Testis (tissue), 2 donors: ENCODE measurements at regions not wholly inside any gene's neighbourhood (a gene's known extent, or its start where the extent isn't known, plus 50 kb on each side); places are given as distances from the start of the nearest gene placed in this dataset.

Source experiments
- DNase-seq: peaks from one replicate; pipeline ENCODE4 v3.0.0-alpha.2; 2019
- H3K27ac ChIP-seq, 2 donors: fragments of 200-600 bp; sonication (generic); one replicate each; pipeline ENCODE4 v1.5.1; 2019
- H3K27me3 ChIP-seq: fragments of 200-600 bp; sonication (generic); one replicate; pipeline ENCODE4 v1.5.1; 2019
- H3K36me3 ChIP-seq: fragments of 200-600 bp; sonication (generic); one replicate; pipeline ENCODE4 v1.5.1; 2017; ENCODE audit warnings: low read depth; ENCODE audit errors: missing control alignments
- H3K4me1 ChIP-seq: fragments of 200-600 bp; sonication (generic); one replicate; pipeline ENCODE4 v1.5.1; 2019
- H3K4me3 ChIP-seq, 2 donors: fragments of 200-600 bp; sonication (generic); one replicate each; pipeline ENCODE4 v1.5.1; 2017 to 2019
- H3K9me3 ChIP-seq: fragments of 200-600 bp; sonication (generic); one replicate; pipeline ENCODE4 v1.5.1; 2017
- POLR2A ChIP-seq: fragments of 450-650 bp; IDR thresholded peaks from one replicate; pipeline ENCODE4 v1.6.1; 2017; ENCODE audit warnings: antibody characterized with exemption, mild to moderate bottlenecking, moderate library complexity
- WGBS, 2 donors: methylation state at CpG; one replicate each; pipeline ENCODE4 v1.1.5; 2018; 5-methylcytosine and 5-hydroxymethylcytosine counted together
- intact Hi-C: fragments of 100-400 bp; cut with DNase I; formaldehyde crosslinking; loops from one replicate; pipeline ENCODE4 v1.15.1; 2023; ENCODE audit warnings: low total_unique reads
- TF ChIP-seq, protein P1 (sequence below), 3 experiments: fragments of 450-650 bp in 2 of 3; fragments of 200-600 bp in 1 of 3; sonication (generic) in 1 of 3; IDR thresholded peaks; one replicate each; pipeline ENCODE4 v1.5.1; 2016 to 2019; ENCODE audit warnings: antibody characterized with exemption in 3 of 3, mild to moderate bottlenecking in 2 of 3, moderate library complexity in 1 of 3

- intact Hi-C loops, result no loop called here
Measured at GRCh38 chr1:182263706-182264105, 127.9 kb downstream of the GLUL start.

DNA sequence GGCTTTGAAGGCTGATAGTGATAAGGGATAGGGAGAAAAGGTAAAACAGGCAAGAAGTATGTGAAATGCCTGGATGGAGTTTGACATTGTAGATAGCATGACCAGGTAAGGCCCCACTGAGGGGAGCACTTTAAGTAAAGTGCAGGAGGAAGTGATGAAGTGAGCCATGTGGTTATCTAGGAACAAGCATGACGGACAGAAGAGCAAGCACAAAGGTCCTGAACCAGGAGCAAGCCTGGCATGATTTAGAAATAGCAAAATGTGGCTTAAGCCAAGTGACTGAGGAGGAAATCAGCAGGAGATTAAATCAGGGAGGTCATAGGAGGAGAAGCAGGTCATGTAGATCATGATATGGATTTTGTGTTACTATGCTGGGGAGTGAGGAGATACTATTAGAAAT lies 129.2 kb downstream of the GLUL start:
- no peaks in the 10 kb centered on the region for H3K27me3 ChIP-seq
- no peak for DNase-seq
- intact Hi-C loops, result no loop called here
- 82 to 93% methylated on average over 1 of the region's 1 CpG for WGBS, 2 donors
- H3K4me3 ChIP-seq, result no peak overlapping the region
- H3K27ac ChIP-seq, result no peak overlapping the region
- no peaks in the 10 kb centered on the region for H3K36me3 ChIP-seq
- H3K9me3 ChIP-seq, result no peaks in the 10 kb centered on the region
- H3K4me1 ChIP-seq, result peaks cover 9% of the 10 kb centered on the region
- TF ChIP-seq, protein P1, sequence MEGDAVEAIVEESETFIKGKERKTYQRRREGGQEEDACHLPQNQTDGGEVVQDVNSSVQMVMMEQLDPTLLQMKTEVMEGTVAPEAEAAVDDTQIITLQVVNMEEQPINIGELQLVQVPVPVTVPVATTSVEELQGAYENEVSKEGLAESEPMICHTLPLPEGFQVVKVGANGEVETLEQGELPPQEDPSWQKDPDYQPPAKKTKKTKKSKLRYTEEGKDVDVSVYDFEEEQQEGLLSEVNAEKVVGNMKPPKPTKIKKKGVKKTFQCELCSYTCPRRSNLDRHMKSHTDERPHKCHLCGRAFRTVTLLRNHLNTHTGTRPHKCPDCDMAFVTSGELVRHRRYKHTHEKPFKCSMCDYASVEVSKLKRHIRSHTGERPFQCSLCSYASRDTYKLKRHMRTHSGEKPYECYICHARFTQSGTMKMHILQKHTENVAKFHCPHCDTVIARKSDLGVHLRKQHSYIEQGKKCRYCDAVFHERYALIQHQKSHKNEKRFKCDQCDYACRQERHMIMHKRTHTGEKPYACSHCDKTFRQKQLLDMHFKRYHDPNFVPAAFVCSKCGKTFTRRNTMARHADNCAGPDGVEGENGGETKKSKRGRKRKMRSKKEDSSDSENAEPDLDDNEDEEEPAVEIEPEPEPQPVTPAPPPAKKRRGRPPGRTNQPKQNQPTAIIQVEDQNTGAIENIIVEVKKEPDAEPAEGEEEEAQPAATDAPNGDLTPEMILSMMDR (IDR thresholded peaks at IDR 0.05), result no peak
- no peak for TF ChIP-seq POLR2A

More at GRCh38 chr1:182263706-182264105, 127.9 kb downstream of the GLUL start:
- Histone ChIP-seq H3K27ac (no peak overlapping the region), H3K4me3 (no peak overlapping the region), H3K27me3 (no peaks in the 10 kb centered on the region), H3K4me1 (peaks cover 9% of the 10 kb centered on the region), H3K9me3 (no peaks in the 10 kb centered on the region), H3K36me3 (no peaks in the 10 kb centered on the region)
- TF ChIP-seq POLR2A, result no peak
- TF ChIP-seq, protein P1 (IDR thresholded peaks at IDR 0.05), result no peak
- no peak for DNase-seq
- 67 to 91% methylated on average over 1 of the region's 1 CpG for WGBS, 2 donors

- Histone ChIP-seq H3K4me1 (peaks cover 9% of the 10 kb centered on the region), H3K27ac (no peak overlapping the region), H3K4me3 (no peak overlapping the region), H3K27me3 (no peaks in the 10 kb centered on the region), H3K9me3 (no peaks in the 10 kb centered on the region), H3K36me3 (no peaks in the 10 kb centered on the region)
- WGBS, 2 donors, result 88 to 95% methylated on average over 1 of the region's 1 CpG
- intact Hi-C loops, result no loop called here
- DNase-seq, result no peak
- TF ChIP-seq POLR2A, result no peak
- TF ChIP-seq, protein P1 (IDR thresholded peaks at IDR 0.05), result no peak
Measured at GRCh38 chr1:182261655-182262054, 129.9 kb downstream of the GLUL start.

- TF ChIP-seq, protein P1 (IDR thresholded peaks at IDR 0.05), result no peak
- no peak for TF ChIP-seq POLR2A
- DNase-seq, result no peak
- WGBS, 2 donors, result 89 to 94% methylated on average over 4 of the region's 4 CpGs
- Histone ChIP-seq H3K36me3 (no peaks in the 10 kb centered on the region), H3K4me1 (peaks cover 9% of the 10 kb centered on the region), H3K9me3 (no peaks in the 10 kb centered on the region), H3K4me3 (no peak overlapping the region), H3K27me3 (no peaks in the 10 kb centered on the region), H3K27ac (no peak overlapping the region)
- intact Hi-C loops, result no loop called here
Measured at GRCh38 chr1:182260516-182260915, 131.1 kb downstream of the GLUL start.

- H3K4me1 ChIP-seq, result peaks cover 9% of the 10 kb centered on the region
- intact Hi-C loops, result no loop called here
- H3K36me3 ChIP-seq, result no peaks in the 10 kb centered on the region
- H3K4me3 ChIP-seq, result no peak overlapping the region
- H3K27me3 ChIP-seq, result no peaks in the 10 kb centered on the region
- H3K9me3 ChIP-seq, result no peaks in the 10 kb centered on the region
- WGBS, 2 donors, result 63 to 76% methylated on average over 2 of the region's 2 CpGs
- TF ChIP-seq, protein P1 (IDR thresholded peaks at IDR 0.05), result no peak
- TF ChIP-seq POLR2A, result no peak
- peak overlapping the region in 1 of 2 donors; percentile 32 for H3K27ac ChIP-seq
- DNase-seq, result no peak
Measured at GRCh38 chr1:182259968-182260367, 131.6 kb downstream of the GLUL start.
